ENCODE measurements at regions not wholly inside any gene's neighbourhood (a gene's known extent, or its start where the extent isn't known, plus 50 kb on each side); places are given as distances from the start of the nearest gene placed in this dataset.

DNA sequence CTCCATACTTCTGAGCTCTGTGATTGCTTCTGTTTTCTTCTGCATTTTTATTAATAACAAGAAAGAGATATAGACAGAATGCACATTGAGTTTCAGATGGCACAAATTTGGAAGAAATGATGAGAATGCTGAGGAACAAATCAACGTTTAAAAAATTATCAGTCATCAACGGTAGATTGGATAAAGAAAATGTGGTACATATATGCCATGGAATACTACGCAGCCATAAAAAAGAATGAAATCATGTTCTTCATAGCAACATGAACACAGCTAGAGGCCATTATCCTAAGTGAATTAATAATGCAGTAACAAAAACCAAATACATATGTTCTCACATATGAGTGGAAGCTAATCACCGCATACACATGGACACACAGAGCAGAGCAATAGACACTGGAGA is 81.8 kb downstream of the DUSP6 start:
- TF ChIP-seq EZH2 (IDR thresholded peaks at IDR 0.05; ENCODE audit: borderline replicate concordance) (no peak), EZH2phosphoT487 (IDR thresholded peaks at IDR 0.05; ENCODE audit: low read depth, severe bottlenecking, unreplicated experiment) (no peak)
- TF ChIP-seq, protein P1, sequence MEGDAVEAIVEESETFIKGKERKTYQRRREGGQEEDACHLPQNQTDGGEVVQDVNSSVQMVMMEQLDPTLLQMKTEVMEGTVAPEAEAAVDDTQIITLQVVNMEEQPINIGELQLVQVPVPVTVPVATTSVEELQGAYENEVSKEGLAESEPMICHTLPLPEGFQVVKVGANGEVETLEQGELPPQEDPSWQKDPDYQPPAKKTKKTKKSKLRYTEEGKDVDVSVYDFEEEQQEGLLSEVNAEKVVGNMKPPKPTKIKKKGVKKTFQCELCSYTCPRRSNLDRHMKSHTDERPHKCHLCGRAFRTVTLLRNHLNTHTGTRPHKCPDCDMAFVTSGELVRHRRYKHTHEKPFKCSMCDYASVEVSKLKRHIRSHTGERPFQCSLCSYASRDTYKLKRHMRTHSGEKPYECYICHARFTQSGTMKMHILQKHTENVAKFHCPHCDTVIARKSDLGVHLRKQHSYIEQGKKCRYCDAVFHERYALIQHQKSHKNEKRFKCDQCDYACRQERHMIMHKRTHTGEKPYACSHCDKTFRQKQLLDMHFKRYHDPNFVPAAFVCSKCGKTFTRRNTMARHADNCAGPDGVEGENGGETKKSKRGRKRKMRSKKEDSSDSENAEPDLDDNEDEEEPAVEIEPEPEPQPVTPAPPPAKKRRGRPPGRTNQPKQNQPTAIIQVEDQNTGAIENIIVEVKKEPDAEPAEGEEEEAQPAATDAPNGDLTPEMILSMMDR (IDR thresholded peaks at IDR 0.05; ENCODE audit: poor library complexity): no peak

All from hepatocyte (in vitro differentiated cells).